ENCODE measurements at regions not wholly inside any gene's neighbourhood (a gene's known extent, or its start where the extent isn't known, plus 50 kb on each side); places are given as distances from the start of the nearest gene placed in this dataset.

- Histone ChIP-seq H3K27ac (replicated peaks) (no peak overlapping the region), H3K36me3 (no peaks in the 10 kb centered on the region), H3K4me3 (no peak overlapping the region), H3K4me1 (no peaks in the 10 kb centered on the region), H3K9me3 (replicated peaks) (peaks cover 17% of the 10 kb centered on the region), H3K27me3 (ENCODE audit: low read depth) (peaks cover 21% of the 10 kb centered on the region)
- no peak for DNase-seq
- intact Hi-C loops (cut with micrococcal nuclease) = no loop called here
- no peak for TF ChIP-seq CTCF (IDR thresholded peaks at IDR 0.05; ENCODE audit: borderline replicate concordance)
These were observed 229.7 kb downstream of the C1orf94 start for GRCh38 chr1:34406377-34406776.

- intact Hi-C loops (cut with micrococcal nuclease) = no loop called here
These were observed 230.3 kb downstream of the C1orf94 start for GRCh38 chr1:34406833-34407539.

GRCh38 chr1:34408011-34408410, 231.3 kb downstream of the C1orf94 start:
- Histone ChIP-seq H3K27ac (replicated peaks) (no peak overlapping the region), H3K4me3 (no peak overlapping the region), H3K36me3 (no peaks in the 10 kb centered on the region), H3K27me3 (ENCODE audit: low read depth) (peaks cover 30% of the 10 kb centered on the region), H3K4me1 (no peaks in the 10 kb centered on the region), H3K9me3 (replicated peaks) (peaks cover 7% of the 10 kb centered on the region)
- intact Hi-C loops (cut with micrococcal nuclease) = no loop called here
- DNase-seq = no peak
- no peak for TF ChIP-seq CTCF (IDR thresholded peaks at IDR 0.05; ENCODE audit: borderline replicate concordance)

More at GRCh38 chr1:34406833-34407539, 230.3 kb downstream of the C1orf94 start:
- H3K9me3 ChIP-seq (replicated peaks) = peaks cover 15% of the 10 kb centered on the region
- DNase-seq = no peak
- no peaks in the 10 kb centered on the region for H3K4me1 ChIP-seq
- no peak overlapping the region for H3K27ac ChIP-seq (replicated peaks)
- no peak overlapping the region for H3K4me3 ChIP-seq
- TF ChIP-seq CTCF (IDR thresholded peaks at IDR 0.05; ENCODE audit: borderline replicate concordance) = no peak
- H3K36me3 ChIP-seq = no peaks in the 10 kb centered on the region
- H3K27me3 ChIP-seq (ENCODE audit: low read depth) = peaks cover 21% of the 10 kb centered on the region

GRCh38 chr1:34409689-34410229, 233.1 kb downstream of the C1orf94 start:
- no peaks in the 10 kb centered on the region for H3K36me3 ChIP-seq
- no peak overlapping the region for H3K4me3 ChIP-seq
- peaks cover 36% of the 10 kb centered on the region for H3K27me3 ChIP-seq (ENCODE audit: low read depth)
- DNase-seq = no peak
- H3K4me1 ChIP-seq = no peaks in the 10 kb centered on the region
- H3K9me3 ChIP-seq (replicated peaks) = peaks cover 1% of the 10 kb centered on the region
- intact Hi-C loops (cut with micrococcal nuclease) = no loop called here
- no peak for TF ChIP-seq CTCF (IDR thresholded peaks at IDR 0.05; ENCODE audit: borderline replicate concordance)
- H3K27ac ChIP-seq (replicated peaks) = no peak overlapping the region

GRCh38 chr1:34412598-34413370, 236.1 kb downstream of the C1orf94 start:
- DNase-seq = no peak
- Histone ChIP-seq H3K27ac (replicated peaks) (no peak overlapping the region), H3K9me3 (replicated peaks) (no peaks in the 10 kb centered on the region), H3K27me3 (ENCODE audit: low read depth) (peaks cover 47% of the 10 kb centered on the region), H3K4me3 (no peak overlapping the region), H3K36me3 (no peaks in the 10 kb centered on the region), H3K4me1 (no peaks in the 10 kb centered on the region)
- TF ChIP-seq CTCF (IDR thresholded peaks at IDR 0.05; ENCODE audit: borderline replicate concordance) = no peak
- intact Hi-C loops (cut with micrococcal nuclease) = no loop called here

All from left ventricle myocardium inferior (tissue), 1 donor.